GM12878 (cell line): ENCODE measurements at regions not wholly inside any gene's neighbourhood (a gene's known extent, or its start where the extent isn't known, plus 50 kb on each side); places are given as distances from the start of the nearest gene placed in this dataset.
"Not testable (repeated sequence)": the region's sequence is repeated elsewhere in the genome, so short reads cannot be mapped to it uniquely, and the experiment has no call there.

Experiments
- ATAC-seq: fragments of 200-7000 bp; cut with Tn5 transposase; 3 replicates; pipeline ENCODE4 v1.9.1; 2020; ENCODE audit warnings: mild to moderate bottlenecking, moderate library complexity
- BruUV-seq: library from RNA; stranded (reverse); fragments of 400-500 nt; replicated peaks from 2 replicates; lab custom pipeline; 2021; lab: Mats Ljungman, UMichigan
- CTCF ChIA-PET: fragments of 300-600 bp; sonication (Branson Sonifier 250); formaldehyde crosslinking; extraction: SDS; loops from one replicate; lab custom pipeline; 2021; ENCODE audit warnings: inconsistent platforms; lab: Yijun Ruan, JAX
- POLR2A ChIA-PET: fragments of 350-600 bp; formaldehyde crosslinking; extraction: SDS; loops from one replicate; lab custom pipeline; 2021; ENCODE audit warnings: inconsistent platforms; lab: Charles Lee
- RAD21 ChIA-PET: fragments of 300-600 bp; sonication (Branson Sonifier 250); formaldehyde crosslinking; loops from one replicate; lab custom pipeline; 2023; ENCODE audit warnings: antibody characterized with exemption; ENCODE audit not compliant: unreplicated experiment; lab: Charles Lee
- SMC1A ChIA-PET: fragments of 300-600 bp; sonication (Branson Sonifier 250); formaldehyde crosslinking; loops from one replicate; lab custom pipeline; 2023; ENCODE audit not compliant: unreplicated experiment, uncharacterized antibody; lab: Charles Lee
- DNase-seq: peaks from one replicate; pipeline ENCODE4 v3.0.0-alpha.2; 2011; ENCODE audit warnings: low read depth, low spot score
- FAIRE-seq: peaks from 3 replicates; lab custom pipeline; 2011; peaks lifted over from hg19 to GRCh38; lab: Jason Lieb, UNC
- H2AFZ ChIP-seq: 2 replicates; pipeline ENCODE4 v1.6.0; 2011; ENCODE audit warnings: low read depth, low read length, control low read depth; ENCODE audit not compliant: control insufficient read depth
- H3K27ac ChIP-seq: 2 replicates; pipeline ENCODE4 v1.5.1; 2011; ENCODE audit warnings: control low read depth; ENCODE audit not compliant: control insufficient read depth, insufficient read depth
- H3K27me3 ChIP-seq, 2 experiments: replicated peaks in 1 of 2; 2 replicates each; pipeline versions ENCODE4 v1.6.0 to v1.6.1; 2011; ENCODE audit warnings: low read length in 1 of 2; ENCODE audit not compliant: control insufficient read depth in 2 of 2, insufficient read depth in 2 of 2
- H3K36me3 ChIP-seq, 2 experiments: 2 replicates each; pipeline ENCODE4 v1.5.1; 2011; ENCODE audit warnings: low read length in 1 of 2; ENCODE audit not compliant: control insufficient read depth in 2 of 2, insufficient read depth in 2 of 2
- H3K4me1 ChIP-seq: 2 replicates; pipeline ENCODE4 v1.6.1; 2011; ENCODE audit warnings: mild to moderate bottlenecking, low read length, moderate library complexity, mixed read lengths; ENCODE audit not compliant: control insufficient read depth, insufficient read depth
- H3K4me2 ChIP-seq: 2 replicates; pipeline ENCODE4 v1.6.0; 2011; ENCODE audit warnings: control low read depth; ENCODE audit not compliant: control insufficient read depth, insufficient read depth
- H3K4me3 ChIP-seq: fragments of 200-600 bp; sonication (generic); 2 replicates; pipeline ENCODE4 v1.5.1; 2016
- H3K79me2 ChIP-seq: 2 replicates; pipeline ENCODE4 v1.6.0; 2011; ENCODE audit warnings: low read length; ENCODE audit not compliant: control insufficient read depth, insufficient read depth
- H3K9ac ChIP-seq: 2 replicates; pipeline ENCODE4 v1.8.0; 2011; ENCODE audit warnings: low read length, control low read depth, mixed read lengths; ENCODE audit not compliant: control insufficient read depth, insufficient read depth
- H3K9me3 ChIP-seq: replicated peaks from 3 replicates; pipeline ENCODE4 v1.5.1; 2011; ENCODE audit warnings: mild to moderate bottlenecking, low read length; ENCODE audit not compliant: control insufficient read depth, insufficient read depth
- H4K20me1 ChIP-seq: 2 replicates; pipeline ENCODE4 v1.6.0; 2011; ENCODE audit not compliant: control insufficient read depth, insufficient read depth
- FOXK2 ChIP-seq: fragments of 450-650 bp; IDR thresholded peaks from 2 replicates; pipeline ENCODE4 v1.6.1; 2017; ENCODE audit warnings: mild to moderate bottlenecking, moderate library complexity
- NFIC ChIP-seq: IDR thresholded peaks from 2 replicates; pipeline ENCODE4 v1.6.1; 2012; ENCODE audit warnings: low read depth, mild to moderate bottlenecking, inconsistent platforms, low read length, moderate library complexity
- POU2F2 ChIP-seq: IDR thresholded peaks from 3 replicates; pipeline ENCODE4 v1.6.1; 2011; ENCODE audit warnings: low read depth, mild to moderate bottlenecking, low read length, borderline replicate concordance
- RB1 ChIP-seq: fragments of 450-650 bp; formaldehyde crosslinking; IDR thresholded peaks from 2 replicates; pipeline ENCODE4 v1.6.1; 2017; ENCODE audit warnings: mild to moderate bottlenecking, borderline replicate concordance
- WRNIP1 ChIP-seq: IDR thresholded peaks from 2 replicates; pipeline ENCODE4 v1.6.1; 2011; ENCODE audit warnings: low read depth, low read length, improper control_type of control experiment, borderline replicate concordance
- ZBED1 ChIP-seq: IDR thresholded peaks from 2 replicates; pipeline ENCODE4 v1.6.1; 2016; ENCODE audit warnings: borderline replicate concordance
- ZNF274 ChIP-seq: IDR thresholded peaks from one replicate; pipeline ENCODE4 v1.8.0; 2011; ENCODE audit not compliant: insufficient read length, insufficient read depth
- ZNF622 ChIP-seq: fragments of 450-650 bp; IDR thresholded peaks from 2 replicates; pipeline ENCODE4 v1.6.1; 2017; ENCODE audit warnings: mild to moderate bottlenecking, inconsistent platforms
- WGBS: methylation state at CpG from one replicate; pipeline ENCODE4 v1.1.6; 2016; ENCODE audit warnings: low lambda C conversion rate; ENCODE audit not compliant: insufficient replicate concordance, insufficient coverage; ENCODE audit errors: missing lambda C conversion rate; 5-methylcytosine and 5-hydroxymethylcytosine counted together
- in situ Hi-C: fragments of 300-500 bp; cut with MboI; formaldehyde crosslinking; loops from 9 replicates; pipeline ENCODE4 v1.14.3; 2018; ENCODE audit warnings: mixed read lengths
- intact Hi-C: fragments of 100-400 bp; cut with micrococcal nuclease; formaldehyde crosslinking; loops from one replicate; pipeline ENCODE4 v1.14.2; 2022; ENCODE audit not compliant: unreplicated experiment
- TF ChIP-seq, protein P1 (sequence below), 3 experiments: IDR thresholded peaks in 2 of 3; conservative IDR thresholded peaks in 1 of 3; 2 replicates each; pipeline ENCODE4 v1.5.1; 2011; ENCODE audit warnings: low read depth in 3 of 3, low read length in 3 of 3, mild to moderate bottlenecking in 3 of 3, control low read depth in 2 of 3, moderate library complexity in 2 of 3, inconsistent platforms in 1 of 3, mixed read lengths in 1 of 3; ENCODE audit not compliant: control insufficient read depth in 2 of 3, insufficient read depth in 1 of 3; ENCODE audit errors: extremely low read depth in 1 of 3
- TF ChIP-seq, protein P2 (sequence below): fragments of 450-650 bp; formaldehyde crosslinking; IDR thresholded peaks from 2 replicates; pipeline ENCODE4 v1.5.0; 2022; ENCODE audit warnings: mild to moderate bottlenecking, missing genetic modification characterization

GRCh38 chr14:44606576-44606975 is 99.5 kb upstream of the FSCB start:
- H3K4me1 ChIP-seq: no peaks in the 10 kb centered on the region
- FAIRE-seq: no peak
- RAD21 ChIA-PET: no interaction called here
- no peaks in the 10 kb centered on the region for H3K36me3 ChIP-seq
- no peaks in the 10 kb centered on the region for H3K79me2 ChIP-seq
- CTCF ChIA-PET: no interaction called here
- TF ChIP-seq NFIC (no peak), ZNF622 (no peak), FOXK2 (no peak), ZBED1 (no peak), RB1 (no peak), ZNF274 (no peak), POU2F2 (no peak), WRNIP1 (no peak)
- TF ChIP-seq, protein P1, sequence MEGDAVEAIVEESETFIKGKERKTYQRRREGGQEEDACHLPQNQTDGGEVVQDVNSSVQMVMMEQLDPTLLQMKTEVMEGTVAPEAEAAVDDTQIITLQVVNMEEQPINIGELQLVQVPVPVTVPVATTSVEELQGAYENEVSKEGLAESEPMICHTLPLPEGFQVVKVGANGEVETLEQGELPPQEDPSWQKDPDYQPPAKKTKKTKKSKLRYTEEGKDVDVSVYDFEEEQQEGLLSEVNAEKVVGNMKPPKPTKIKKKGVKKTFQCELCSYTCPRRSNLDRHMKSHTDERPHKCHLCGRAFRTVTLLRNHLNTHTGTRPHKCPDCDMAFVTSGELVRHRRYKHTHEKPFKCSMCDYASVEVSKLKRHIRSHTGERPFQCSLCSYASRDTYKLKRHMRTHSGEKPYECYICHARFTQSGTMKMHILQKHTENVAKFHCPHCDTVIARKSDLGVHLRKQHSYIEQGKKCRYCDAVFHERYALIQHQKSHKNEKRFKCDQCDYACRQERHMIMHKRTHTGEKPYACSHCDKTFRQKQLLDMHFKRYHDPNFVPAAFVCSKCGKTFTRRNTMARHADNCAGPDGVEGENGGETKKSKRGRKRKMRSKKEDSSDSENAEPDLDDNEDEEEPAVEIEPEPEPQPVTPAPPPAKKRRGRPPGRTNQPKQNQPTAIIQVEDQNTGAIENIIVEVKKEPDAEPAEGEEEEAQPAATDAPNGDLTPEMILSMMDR (IDR thresholded peaks at IDR 0.05 in 2 of 3, conservative IDR thresholded peaks at IDR 0.05 in 1 of 3; ENCODE audit: control insufficient read depth in 2 of 3, extremely low read depth in 1 of 3, insufficient read depth in 1 of 3, low read depth in 3 of 3, low read length in 3 of 3): no peak
- TF ChIP-seq, protein P2, sequence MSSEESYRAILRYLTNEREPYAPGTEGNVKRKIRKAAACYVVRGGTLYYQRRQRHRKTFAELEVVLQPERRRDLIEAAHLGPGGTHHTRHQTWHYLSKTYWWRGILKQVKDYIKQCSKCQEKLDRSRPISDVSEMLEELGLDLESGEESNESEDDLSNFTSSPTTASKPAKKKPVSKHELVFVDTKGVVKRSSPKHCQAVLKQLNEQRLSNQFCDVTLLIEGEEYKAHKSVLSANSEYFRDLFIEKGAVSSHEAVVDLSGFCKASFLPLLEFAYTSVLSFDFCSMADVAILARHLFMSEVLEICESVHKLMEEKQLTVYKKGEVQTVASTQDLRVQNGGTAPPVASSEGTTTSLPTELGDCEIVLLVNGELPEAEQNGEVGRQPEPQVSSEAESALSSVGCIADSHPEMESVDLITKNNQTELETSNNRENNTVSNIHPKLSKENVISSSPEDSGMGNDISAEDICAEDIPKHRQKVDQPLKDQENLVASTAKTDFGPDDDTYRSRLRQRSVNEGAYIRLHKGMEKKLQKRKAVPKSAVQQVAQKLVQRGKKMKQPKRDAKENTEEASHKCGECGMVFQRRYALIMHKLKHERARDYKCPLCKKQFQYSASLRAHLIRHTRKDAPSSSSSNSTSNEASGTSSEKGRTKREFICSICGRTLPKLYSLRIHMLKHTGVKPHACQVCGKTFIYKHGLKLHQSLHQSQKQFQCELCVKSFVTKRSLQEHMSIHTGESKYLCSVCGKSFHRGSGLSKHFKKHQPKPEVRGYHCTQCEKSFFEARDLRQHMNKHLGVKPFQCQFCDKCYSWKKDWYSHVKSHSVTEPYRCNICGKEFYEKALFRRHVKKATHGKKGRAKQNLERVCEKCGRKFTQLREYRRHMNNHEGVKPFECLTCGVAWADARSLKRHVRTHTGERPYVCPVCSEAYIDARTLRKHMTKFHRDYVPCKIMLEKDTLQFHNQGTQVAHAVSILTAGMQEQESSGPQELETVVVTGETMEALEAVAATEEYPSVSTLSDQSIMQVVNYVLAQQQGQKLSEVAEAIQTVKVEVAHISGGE (CRISPR knock-in tag): no peak
- H3K27me3 ChIP-seq: no peaks in the 10 kb centered on the region
- no peak for ATAC-seq
- DNase-seq: no peak
- in situ Hi-C loops: no loop called here
- H3K4me3 ChIP-seq: no peak overlapping the region
- H2AFZ ChIP-seq: no peak overlapping the region
- POLR2A ChIA-PET: no interaction called here
- intact Hi-C loops: no loop called here
- H3K4me2 ChIP-seq: no peak overlapping the region
- WGBS: 2% methylated on average over 3 of the region's 3 CpGs
- no peaks in the 10 kb centered on the region for H3K9me3 ChIP-seq
- SMC1A ChIA-PET: interaction anchor here (0.7 kb wide), 1 partner anchor 63 kb away, joined by 3 read pairs; no protein-coding TSS in a partner anchor
- no TSS peak for BruUV-seq
- no peak overlapping the region for H3K27ac ChIP-seq
- H3K9ac ChIP-seq: no peak overlapping the region
- H4K20me1 ChIP-seq: no peaks in the 10 kb centered on the region

GRCh38 chr14:44601266-44601665 is 94.2 kb upstream of the FSCB start:
- H3K4me3 ChIP-seq, H3K27ac ChIP-seq, H3K36me3 ChIP-seq, H3K4me2 ChIP-seq, DNase-seq, POLR2A ChIA-PET, intact Hi-C loops, H3K9ac ChIP-seq, H3K27me3 ChIP-seq, CTCF ChIA-PET, H2AFZ ChIP-seq, H4K20me1 ChIP-seq, FAIRE-seq, H3K9me3 ChIP-seq, BruUV-seq, SMC1A ChIA-PET, H3K79me2 ChIP-seq, RAD21 ChIA-PET, H3K4me1 ChIP-seq, ATAC-seq, in situ Hi-C loops: not testable (repeated sequence)
- 76% methylated on average over 28 of the region's 37 CpGs for WGBS
